Panc1 (cell line): ENCODE measurements at regions not wholly inside any gene's neighbourhood (a gene's known extent, or its start where the extent isn't known, plus 50 kb on each side); places are given as distances from the start of the nearest gene placed in this dataset.

Source experiments
- POLR2AphosphoS5 ChIP-seq: IDR thresholded peaks from 2 replicates; pipeline ENCODE4 v1.6.1; 2012; ENCODE audit warnings: mild to moderate bottlenecking, low read depth, low read length, moderate library complexity
- SIN3A ChIP-seq: IDR thresholded peaks from 2 replicates; pipeline ENCODE4 v1.6.1; 2012; ENCODE audit warnings: low read depth, mild to moderate bottlenecking, low read length, moderate library complexity, borderline replicate concordance; ENCODE audit not compliant: insufficient read depth
- TCF7L2 ChIP-seq: IDR thresholded peaks from 2 replicates; pipeline ENCODE4 v1.6.1; 2011; ENCODE audit warnings: mild to moderate bottlenecking, low read depth, low read length, inconsistent platforms
- TF ChIP-seq, protein P1 (sequence below): fragments of 450-650 bp; IDR thresholded peaks from 2 replicates; pipeline ENCODE4 v1.5.1; 2017; ENCODE audit warnings: mild to moderate bottlenecking
- TF ChIP-seq, protein P2 (sequence below), 2 experiments: IDR thresholded peaks; 2 replicates each; pipeline ENCODE4 v1.6.1; 2011 to 2012; ENCODE audit warnings: low read depth in 2 of 2, control low read depth in 1 of 2, low read length in 1 of 2, mild to moderate bottlenecking in 1 of 2, moderate library complexity in 1 of 2; ENCODE audit not compliant: insufficient read depth in 1 of 2

DNA sequence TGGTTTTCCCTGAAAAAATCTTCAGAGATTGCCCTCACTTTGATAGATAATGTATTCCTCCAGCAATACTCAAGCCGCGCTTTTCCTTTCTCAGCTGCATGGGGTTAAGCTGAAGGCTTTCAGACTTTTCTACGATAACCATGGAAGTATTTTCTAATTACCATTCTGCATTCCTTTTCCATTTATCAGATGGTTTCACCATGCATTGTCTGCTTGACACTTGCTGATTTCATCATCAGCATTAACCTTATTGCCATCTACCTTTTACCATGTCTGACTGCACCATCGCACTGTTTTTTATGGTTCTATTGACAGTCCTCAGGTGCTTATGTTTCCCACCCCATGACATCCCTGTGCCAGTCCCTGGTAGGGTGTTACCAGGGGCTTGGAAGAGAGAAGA lies 91.6 kb downstream of the DMAC1 start:
- TF ChIP-seq, protein P1, sequence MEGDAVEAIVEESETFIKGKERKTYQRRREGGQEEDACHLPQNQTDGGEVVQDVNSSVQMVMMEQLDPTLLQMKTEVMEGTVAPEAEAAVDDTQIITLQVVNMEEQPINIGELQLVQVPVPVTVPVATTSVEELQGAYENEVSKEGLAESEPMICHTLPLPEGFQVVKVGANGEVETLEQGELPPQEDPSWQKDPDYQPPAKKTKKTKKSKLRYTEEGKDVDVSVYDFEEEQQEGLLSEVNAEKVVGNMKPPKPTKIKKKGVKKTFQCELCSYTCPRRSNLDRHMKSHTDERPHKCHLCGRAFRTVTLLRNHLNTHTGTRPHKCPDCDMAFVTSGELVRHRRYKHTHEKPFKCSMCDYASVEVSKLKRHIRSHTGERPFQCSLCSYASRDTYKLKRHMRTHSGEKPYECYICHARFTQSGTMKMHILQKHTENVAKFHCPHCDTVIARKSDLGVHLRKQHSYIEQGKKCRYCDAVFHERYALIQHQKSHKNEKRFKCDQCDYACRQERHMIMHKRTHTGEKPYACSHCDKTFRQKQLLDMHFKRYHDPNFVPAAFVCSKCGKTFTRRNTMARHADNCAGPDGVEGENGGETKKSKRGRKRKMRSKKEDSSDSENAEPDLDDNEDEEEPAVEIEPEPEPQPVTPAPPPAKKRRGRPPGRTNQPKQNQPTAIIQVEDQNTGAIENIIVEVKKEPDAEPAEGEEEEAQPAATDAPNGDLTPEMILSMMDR: no peak
- TF ChIP-seq POLR2AphosphoS5 (no peak), SIN3A (no peak), TCF7L2 (no peak)
- TF ChIP-seq, protein P2, sequence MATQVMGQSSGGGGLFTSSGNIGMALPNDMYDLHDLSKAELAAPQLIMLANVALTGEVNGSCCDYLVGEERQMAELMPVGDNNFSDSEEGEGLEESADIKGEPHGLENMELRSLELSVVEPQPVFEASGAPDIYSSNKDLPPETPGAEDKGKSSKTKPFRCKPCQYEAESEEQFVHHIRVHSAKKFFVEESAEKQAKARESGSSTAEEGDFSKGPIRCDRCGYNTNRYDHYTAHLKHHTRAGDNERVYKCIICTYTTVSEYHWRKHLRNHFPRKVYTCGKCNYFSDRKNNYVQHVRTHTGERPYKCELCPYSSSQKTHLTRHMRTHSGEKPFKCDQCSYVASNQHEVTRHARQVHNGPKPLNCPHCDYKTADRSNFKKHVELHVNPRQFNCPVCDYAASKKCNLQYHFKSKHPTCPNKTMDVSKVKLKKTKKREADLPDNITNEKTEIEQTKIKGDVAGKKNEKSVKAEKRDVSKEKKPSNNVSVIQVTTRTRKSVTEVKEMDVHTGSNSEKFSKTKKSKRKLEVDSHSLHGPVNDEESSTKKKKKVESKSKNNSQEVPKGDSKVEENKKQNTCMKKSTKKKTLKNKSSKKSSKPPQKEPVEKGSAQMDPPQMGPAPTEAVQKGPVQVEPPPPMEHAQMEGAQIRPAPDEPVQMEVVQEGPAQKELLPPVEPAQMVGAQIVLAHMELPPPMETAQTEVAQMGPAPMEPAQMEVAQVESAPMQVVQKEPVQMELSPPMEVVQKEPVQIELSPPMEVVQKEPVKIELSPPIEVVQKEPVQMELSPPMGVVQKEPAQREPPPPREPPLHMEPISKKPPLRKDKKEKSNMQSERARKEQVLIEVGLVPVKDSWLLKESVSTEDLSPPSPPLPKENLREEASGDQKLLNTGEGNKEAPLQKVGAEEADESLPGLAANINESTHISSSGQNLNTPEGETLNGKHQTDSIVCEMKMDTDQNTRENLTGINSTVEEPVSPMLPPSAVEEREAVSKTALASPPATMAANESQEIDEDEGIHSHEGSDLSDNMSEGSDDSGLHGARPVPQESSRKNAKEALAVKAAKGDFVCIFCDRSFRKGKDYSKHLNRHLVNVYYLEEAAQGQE (IDR thresholded peaks at IDR 0.05; ENCODE audit: insufficient read depth in 1 of 2, low read depth in 2 of 2, low read length in 1 of 2): no peak
